ENCODE measurements at regions not wholly inside any gene's neighbourhood (a gene's known extent, or its start where the extent isn't known, plus 50 kb on each side); places are given as distances from the start of the nearest gene placed in this dataset.

GRCh38 chr7:152998420-152998819 is 238.9 kb downstream of the ACTR3B start:
- TF ChIP-seq CTCF (IDR thresholded peaks at IDR 0.05): no peak
- TF ChIP-seq POLR2A (IDR thresholded peaks at IDR 0.05): no peak
